DMS153 (cell line): ENCODE measurements at regions not wholly inside any gene's neighbourhood (a gene's known extent, or its start where the extent isn't known, plus 50 kb on each side); places are given as distances from the start of the nearest gene placed in this dataset.

Experiments
- DNase-seq: peaks from one replicate; lab custom pipeline; 2025; lab: John Stamatoyannopoulos, UW

DNA sequence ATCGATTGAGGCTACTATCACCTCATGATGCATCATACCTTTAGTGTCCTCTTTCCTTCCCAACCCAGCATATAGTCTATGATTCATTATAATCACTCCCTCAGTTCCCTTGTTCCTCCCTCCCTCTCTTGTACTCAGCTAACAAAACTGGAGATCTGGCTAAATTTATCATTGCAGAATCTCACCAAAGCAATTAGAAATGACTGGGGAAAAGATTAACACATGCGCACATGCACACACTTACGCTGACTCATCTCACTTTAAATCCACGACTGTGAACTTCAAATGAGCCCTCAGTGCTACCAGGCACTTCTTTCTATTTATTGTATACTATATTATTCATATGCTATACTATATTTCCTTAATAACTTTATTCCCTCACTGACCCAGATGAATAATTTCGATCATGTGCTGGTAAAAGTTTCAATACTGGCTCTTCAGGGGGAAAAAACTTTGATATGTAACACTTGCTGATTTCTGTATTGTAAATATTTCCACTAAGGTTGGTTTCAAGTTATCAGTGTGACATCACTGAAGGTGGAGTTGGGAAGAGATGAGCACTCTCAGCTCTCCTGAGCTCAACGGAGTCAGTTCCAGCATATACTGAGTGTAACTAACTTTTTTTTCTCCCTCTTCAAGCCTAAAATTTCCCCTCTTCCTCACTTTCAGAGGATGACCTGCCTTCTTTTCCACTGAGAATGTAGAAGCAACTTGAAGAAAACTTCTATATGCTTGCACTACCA is 613.7 kb upstream of the B3GALT2 start:
- DNase-seq = no peak

DNA sequence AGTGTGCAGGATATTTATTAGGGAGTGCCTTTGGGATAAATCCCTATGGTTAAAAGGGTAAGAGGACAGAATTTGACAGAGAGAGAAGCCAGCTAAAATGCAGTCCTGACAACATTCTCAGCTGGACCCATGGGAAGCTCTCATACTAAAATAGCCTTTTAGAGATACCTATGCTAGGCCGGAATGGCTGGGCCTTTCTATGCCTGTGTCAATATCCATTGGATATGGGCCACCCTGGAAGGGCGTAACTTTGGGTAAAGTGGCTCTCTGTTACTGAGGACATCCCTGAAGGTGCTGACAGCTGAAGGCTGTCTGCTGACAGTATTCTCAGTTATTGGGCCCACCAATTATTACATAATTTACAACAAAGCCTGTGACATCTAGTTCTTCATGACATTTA is 613.0 kb upstream of the B3GALT2 start:
- no peak for DNase-seq

DNA sequence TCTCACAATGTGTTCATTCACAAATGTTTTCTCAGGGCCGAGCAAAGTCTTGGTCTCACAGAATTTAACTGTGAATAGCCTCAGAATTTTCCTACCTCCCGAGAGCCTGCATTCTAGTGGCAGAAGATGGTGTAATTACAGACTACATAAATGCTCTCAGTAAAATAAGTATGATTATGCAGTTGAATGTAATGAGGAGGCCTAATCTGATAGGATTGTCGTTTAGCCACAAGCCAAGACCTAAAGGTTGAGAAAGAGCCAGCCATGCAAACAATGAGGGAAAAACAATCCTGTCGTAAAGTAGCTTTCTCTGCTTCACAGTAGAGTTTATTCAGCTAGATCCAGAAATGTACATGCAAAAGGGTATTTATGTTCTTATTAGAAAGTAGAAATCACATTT is 607.8 kb upstream of the B3GALT2 start:
- DNase-seq = no peak

DNA sequence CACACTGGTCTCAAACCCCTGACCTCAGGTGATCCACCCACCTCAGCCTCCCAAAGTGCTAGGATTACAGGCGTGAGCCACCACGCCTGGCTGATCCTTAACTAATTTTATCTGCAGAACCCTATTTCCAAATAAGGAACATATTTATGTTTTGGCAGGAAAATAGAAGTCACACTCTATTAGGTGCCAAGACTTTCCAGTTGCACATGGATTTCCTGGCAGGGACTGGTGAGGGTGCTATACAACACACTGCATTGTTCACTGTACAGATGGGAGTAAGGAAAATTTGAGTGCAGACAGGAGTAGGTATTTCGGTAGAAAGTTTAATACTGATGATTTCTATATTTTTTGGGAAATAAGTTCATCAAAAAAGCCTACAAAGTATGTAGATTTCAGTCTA is 605.3 kb upstream of the B3GALT2 start:
- DNase-seq = no peak

DNA sequence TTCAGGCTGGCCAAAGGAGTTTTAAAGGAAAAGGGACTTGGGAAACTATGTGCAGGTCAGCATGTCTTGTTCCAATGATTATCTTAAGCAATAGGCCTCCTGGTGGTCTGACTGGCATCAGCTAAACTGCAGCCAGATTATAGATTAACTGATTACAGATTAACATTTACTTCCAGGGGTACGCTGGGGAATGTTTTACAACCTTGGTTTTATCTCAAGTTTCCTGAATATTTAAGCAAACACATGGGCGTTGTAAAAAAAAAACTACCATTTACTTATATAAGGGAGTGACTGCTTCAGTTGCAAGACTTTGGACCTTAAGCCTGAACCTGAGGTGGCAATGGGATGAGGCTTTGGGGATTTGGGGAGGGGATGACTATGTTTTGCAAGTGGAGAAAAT is 600.6 kb upstream of the B3GALT2 start:
- no peak for DNase-seq

DNA sequence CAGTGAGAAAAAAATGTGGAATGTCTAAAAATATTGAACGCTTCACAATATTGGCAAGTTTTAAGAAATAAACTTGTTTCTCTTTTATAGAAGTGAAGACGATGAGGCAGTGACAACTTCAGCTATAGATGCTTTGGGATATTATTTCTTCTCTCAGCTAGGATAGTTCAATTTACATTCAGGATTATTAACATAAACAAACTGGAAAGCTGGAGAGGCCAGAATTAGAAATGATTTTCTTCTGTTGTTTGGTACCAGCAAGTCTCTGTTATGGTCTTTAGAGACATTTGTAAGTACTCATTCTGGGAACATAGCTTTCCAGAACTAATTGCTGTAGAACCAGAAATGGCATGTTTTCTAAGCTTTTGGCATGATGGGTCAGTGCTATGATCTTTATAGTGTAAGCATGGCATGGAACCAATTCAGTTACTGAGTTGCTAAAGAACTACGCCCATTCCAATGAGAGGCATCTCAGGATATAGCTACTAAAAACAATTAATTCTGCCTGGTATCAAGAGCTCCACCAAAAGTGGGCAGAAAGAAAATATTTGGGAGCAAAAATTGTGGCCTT is 599.5 kb upstream of the B3GALT2 start:
- no peak for DNase-seq

DNA sequence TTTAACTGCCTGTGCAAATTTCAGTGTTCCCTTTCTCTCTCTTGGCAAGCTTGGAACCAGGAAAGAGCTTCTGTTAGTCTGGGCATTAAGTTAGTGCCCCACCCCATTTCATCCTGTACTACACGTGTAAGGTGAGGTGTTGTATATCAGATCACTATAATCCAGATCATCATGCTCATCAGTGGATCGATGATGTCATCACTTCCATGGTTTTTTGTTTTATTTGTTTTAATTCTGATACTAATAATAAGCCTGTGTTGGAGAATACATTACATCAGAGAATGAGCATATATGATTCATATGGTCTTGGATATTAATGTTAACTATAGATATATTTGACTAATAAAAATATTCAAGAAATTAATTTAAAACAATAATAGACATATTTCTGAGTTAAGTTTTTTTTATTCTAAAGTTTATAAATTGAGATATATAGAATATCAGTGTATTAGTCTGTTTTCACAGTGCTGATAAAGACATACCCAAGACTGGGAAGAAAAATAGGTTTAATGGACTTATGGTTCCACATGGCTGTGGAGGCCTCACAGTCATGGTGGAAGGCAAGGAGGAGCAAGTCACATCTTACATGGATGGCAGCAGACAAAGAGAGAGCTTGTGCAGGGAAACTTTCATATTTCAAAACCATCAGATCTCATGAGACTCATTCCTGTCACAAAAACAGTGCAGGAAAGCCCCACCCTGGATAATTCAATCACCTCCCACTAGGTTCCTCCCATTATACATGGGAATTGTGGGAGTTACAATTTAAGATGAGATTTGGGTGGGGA is 588.3 kb upstream of the B3GALT2 start:
- no peak for DNase-seq

DNA sequence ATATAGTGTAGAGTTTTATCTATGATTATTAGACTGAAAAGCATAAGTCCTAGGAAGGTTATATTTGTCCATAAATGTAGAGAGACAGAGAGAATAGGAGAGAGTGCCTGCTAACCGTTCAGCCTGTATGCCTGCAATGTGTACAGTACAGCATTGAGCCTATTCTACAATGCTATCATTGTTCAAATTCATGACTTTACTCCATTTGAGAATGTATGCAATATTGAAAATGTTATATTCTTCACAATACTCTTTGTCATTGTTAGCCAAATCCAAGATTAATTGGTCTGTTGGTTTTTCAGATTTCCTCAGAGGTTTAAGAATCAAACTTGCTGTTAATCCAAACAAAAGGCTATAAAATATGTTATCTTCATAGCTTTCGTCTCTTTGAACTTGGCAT is 585.2 kb upstream of the B3GALT2 start:
- DNase-seq = no peak

DNA sequence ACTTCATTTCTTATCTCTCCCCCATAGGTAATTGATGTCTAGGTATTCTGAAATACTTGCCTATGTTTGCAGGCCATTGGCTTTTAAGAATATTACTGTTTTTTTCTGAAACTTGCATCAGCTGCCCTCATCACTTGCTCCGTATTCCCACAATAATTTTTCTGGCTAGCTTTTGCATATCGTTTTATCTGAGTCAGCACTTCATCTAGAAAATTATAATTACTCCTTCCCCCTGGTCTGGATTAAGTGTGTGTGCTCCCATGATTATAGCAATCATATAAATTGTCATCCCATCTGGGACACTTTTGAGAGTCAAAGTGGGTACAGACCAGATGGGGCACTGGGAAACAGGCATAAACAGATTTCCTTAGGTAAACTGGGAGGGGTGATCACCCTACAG is 583.2 kb upstream of the B3GALT2 start:
- DNase-seq = no peak

DNA sequence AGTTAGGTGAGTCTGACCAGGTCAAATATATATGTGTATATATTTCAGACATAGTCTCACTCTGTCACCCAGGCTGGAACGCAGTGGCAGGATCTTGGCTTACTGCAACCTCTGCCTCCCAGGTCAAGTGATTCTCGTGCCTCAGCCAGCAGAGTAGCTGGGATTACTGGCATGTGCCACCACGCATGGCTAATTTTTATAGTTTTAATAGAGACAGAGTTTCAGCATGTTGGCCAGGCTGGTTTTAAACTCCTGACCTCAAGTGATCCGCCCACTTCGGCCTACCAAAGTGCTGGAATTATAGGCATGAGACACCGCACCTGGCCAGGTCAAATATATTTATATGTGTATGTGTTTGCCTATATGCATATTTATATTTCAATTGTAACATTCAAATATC is 581.5 kb upstream of the B3GALT2 start:
- DNase-seq = no peak

DNA sequence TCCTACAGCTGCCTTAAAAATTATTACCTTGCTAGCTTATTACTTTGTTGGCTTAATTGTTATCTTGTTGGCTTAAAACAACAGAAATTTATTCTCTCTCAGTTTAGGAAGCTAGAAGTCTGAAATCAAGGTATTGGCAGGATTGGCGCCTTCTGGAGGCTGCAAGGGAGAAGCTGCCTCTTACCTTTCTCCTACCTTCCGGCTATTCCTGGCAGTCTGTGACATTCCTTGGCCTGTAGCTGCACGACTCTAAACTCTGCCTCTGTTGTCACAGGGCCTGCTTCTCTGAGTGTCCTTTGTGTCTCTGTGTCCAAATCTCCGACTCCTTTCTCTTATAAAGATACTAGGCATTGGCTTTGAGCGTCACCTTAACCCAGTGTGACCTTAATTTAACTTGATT is 579.9 kb upstream of the B3GALT2 start:
- no peak for DNase-seq

DNA sequence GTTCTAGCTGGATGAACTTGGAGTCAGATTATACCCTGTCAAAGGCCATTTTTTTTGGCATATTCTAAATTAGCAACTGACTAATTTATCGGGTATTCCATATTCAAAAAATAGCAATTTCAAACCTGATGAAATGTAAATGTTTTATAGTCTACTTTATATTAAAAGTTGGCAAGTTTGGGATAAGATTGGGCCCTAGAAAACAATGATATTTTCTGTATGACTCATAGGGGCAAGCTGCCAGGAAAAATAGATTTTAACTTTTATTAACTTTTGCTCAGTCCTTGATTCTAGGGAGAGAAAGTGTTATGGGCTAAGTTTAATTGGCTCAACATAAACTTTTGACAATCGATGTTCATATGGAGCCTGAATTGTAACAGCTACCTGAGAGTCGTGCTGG is 576.9 kb upstream of the B3GALT2 start:
- no peak for DNase-seq

DNA sequence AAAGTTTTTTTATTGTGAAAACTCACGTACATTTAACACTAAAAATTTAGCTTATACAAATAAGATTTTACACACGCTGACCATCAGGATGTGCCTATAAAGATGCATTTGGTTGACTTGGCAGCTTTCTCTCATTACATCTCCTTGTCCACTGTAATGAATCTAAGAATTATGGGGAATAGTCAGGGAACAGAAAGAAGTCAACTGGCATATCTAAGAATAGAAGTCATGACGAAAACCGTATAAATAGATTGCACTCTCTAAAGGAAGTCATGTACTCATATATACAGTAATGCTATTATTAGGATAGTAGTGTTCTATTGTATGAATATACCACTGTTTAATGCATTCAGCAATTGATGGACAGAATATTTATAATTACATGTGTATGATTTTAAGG is 575.8 kb upstream of the B3GALT2 start:
- no peak for DNase-seq

DNA sequence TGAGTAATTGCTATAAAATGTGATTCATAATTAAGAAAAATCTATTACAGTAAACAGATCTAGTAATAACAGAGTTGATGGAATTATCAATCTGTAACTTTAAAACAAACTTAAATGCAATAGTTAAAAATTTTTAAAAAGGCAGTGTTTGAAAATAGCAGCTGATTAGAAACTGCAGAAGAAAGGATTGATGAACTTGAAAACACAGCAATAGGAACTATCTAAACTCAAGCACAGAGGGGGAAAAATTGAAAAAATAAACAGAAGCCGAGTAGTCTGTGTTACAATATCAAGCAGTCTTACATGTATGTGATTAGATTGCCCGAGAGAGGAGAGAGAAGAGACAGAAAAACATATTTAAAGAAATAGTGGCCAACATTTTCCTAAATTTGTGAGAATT is 569.0 kb upstream of the B3GALT2 start:
- no peak for DNase-seq

DNA sequence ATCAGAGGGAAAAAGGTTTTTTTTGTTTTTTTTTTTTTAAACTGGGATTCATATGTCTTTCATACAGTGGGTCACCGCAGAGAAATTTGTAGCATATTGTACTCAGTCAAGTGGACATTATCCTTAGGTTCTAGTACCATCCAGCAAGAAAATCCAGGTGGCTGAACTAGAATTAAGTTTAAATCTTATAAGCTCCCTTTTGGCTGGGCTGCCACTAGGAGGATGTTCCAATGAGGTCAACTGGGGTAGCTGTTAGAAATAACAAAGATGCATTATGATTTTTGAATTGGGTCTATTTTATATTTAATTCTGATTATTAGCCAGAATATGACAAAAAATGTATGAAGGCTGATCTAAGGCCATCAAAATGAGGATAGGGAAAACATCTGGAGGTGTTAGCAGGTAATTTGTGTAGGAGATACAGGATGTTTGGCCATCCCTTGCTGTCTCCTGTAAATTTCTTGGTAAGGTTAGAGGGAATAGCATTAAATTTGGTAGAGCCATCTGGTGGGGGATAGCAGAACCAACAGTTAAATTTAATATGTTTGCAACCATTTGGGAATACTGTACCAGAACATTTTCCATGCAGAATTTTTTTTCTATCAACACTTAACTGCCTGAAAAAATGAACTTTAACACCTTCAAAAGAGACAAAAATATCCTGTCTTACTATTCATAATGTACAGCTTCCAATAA is 568.5 kb upstream of the B3GALT2 start:
- DNase-seq = no peak

DNA sequence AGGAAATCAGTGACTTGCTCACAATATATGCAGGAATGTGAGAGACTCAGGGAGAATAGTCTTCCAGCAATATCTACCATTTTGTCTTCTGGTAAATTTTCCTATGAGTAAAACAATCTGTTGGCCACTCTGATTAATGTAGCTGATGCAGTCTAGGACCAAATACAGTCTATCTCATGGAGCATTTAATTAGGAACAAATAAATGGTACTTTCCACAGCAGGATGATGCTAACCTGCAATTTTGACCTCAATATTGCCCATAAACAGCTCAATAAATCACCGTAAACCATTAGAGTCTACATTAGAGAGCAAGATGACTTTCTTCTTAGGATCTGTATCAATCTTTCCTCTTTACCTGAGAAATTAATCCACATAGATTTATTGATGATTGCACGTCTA is 567.7 kb upstream of the B3GALT2 start:
- no peak for DNase-seq

DNA sequence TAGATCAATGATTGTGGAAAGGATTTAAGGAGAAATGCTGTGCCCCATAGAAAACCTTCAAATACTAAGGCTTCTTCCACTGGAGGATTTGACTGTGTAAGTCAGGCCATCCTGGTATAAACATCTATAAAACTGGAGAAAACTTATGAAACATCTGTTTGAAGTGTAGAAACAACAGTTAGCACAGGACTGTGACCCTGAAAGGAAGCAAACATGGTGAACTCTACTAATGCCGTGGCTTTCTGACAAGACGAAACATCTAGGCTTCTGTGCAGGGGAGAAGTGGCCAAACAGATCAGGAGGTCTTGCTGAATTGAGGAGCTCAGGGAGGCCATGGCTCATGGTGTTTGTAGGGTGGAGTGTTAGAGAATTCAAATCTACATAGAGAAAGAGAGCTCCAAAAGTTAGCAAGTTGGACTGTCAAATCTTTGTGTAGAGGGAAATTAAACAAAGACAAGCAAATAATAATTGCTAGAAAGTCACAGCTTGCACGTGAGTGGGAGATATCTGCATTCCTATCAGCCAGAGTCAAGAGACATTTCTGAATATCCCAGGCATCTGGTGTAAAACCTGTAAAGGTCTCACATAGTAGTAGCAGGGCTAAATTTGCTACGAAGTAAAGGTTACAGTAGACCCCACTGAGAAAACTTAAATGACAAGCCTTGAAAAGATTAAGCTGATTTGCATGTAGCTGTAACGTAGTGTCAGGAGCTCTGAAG is 566.8 kb upstream of the B3GALT2 start:
- DNase-seq = no peak

DNA sequence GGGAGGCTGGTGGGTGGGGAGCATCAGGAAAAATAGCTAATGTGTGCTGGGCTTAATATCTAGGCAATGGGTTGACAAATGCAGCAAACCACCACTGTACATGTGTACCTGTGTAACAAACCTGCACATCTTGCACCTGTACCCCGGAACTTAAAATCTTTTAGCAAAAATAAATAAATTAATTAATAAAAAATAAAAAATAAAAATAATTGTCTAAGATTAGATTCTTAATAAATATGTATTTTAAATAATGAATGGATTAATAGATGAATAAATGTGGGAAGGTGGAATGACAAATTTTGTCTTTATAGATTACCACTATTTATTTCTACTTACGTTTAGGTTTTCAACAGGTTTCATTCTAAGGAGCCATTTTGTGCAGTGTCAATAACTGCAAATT is 563.5 kb upstream of the B3GALT2 start:
- DNase-seq = no peak

DNA sequence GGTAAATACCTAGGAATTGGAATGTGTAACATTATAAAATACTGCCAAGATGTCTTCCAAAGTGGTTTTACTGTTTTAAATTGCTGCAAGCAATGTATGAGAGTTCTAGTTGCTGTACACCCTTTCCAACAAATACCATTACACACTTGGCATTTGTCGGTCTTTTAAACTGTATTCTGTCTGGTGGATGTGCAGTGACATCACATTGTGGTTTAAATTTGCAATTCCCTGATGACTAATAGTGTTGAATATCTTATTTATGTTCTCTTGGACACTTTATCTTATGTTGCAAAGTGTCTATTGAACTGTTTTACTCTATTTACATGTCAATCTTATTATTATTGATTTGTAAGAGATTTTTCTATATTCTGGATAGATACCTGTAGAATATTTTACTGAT is 561.2 kb upstream of the B3GALT2 start:
- DNase-seq = no peak

DNA sequence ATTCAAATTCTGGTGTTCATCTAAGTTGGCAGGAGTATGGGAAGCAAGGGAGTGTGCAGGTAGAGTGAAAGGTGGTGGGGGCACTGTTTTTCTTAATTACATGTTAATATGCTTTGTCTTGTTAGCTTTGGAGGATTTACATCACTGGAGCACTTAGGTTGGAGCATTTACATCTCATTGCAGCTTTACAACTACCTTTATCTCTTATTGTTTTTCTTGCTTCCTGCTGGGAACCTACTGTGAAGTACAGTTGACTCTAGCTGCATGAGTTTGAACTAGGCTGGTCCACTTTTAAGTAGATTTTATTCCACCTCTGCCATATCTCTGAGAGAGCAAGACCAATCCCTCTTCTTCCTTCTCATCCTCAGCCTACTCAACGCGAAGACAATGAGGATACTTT is 554.8 kb upstream of the B3GALT2 start:
- DNase-seq = no peak

DNA sequence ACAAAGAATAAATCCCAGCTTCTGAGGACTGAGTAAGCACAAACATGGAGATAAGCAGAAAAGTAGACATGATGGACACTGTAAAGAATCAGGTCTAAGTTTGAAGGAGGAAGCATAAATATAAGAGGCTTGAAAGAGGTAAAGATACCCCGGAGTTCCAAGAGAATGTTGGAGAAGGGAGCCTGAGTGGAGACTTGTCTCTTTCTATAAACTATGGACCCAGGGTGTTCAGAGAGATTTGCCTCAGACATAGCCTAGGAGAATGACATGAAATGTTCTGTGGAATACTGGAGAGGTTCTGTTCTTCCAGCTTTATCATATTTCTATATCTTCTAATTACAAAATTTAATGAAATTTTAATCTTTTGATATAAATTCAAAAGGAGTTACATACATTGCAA is 554.3 kb upstream of the B3GALT2 start:
- no peak for DNase-seq

DNA sequence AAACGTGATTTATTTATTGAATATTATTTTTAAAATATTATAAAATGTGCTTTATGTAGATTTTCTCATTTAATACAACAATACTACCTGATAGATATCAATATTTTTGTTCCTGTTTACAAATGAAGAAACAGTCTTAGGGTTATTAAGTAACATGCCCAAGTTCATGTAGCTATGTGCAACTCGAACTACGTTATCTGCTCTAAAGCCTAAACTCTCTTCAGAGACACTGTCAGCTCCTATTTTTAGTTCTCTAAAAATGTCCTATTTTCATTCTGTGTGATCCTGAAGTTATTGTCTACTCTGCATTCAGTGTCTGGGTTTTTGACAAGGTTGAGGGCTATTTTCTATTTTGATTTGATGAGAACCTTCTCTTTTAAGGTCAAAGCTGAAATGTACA is 550.1 kb upstream of the B3GALT2 start:
- DNase-seq = no peak
